ENCODE measurements at regions not wholly inside any gene's neighbourhood (a gene's known extent, or its start where the extent isn't known, plus 50 kb on each side); places are given as distances from the start of the nearest gene placed in this dataset.

DNA sequence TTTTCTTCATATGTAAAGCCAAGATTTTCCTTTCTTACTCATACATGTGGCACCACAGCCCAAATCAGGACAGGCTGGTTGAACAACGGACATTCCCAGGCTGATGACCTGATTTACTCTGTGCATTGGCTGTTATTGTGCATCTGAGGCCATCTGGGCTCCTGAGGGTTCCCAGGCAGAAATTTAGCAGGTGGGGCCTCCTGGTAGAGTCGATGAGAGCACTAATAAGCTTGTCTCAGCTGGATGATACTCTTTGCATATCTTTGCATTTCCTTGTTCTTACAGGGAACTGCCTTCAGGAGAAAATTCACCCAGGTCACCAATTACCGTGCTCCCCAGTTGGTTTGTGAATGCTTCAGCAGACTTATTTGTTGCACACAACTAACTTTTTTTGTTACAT lies 605.1 kb downstream of the ELAVL2 start:
- H3K36me3 Mint-ChIP-seq: no peaks in the 10 kb centered on the region
- H3K9me3 Mint-ChIP-seq: no peaks in the 10 kb centered on the region

DNA sequence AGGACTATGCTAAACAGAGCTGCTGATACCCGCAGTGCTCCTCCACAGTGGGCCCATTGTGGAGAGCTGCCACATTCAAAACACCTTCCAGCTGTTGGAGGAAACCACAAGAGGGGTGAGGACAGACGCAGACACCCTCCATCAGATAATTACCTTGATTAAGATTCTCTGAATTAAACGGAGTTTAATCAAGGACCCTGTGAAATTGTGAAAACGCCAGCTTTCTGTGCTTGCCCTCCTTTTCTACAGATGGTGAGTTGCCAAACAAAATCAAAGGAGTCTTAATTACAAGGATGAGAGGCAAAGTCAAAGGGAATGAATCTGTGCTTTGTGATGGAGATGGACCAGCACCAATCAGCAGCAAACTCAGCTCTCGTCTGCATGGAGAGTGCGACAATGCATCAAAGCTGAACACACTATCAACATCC lies 596.1 kb downstream of the ELAVL2 start:
- Mint-ChIP-seq H3K4me3 (no peak overlapping the region), H3K36me3 (no peaks in the 10 kb centered on the region), H3K27me3 (no peaks in the 10 kb centered on the region), H3K4me1 (ENCODE audit: unreplicated experiment) (no peaks in the 10 kb centered on the region), H3K9me3 (no peaks in the 10 kb centered on the region), H3K27ac (no peak overlapping the region)
- TF ChIP-seq, protein P1, sequence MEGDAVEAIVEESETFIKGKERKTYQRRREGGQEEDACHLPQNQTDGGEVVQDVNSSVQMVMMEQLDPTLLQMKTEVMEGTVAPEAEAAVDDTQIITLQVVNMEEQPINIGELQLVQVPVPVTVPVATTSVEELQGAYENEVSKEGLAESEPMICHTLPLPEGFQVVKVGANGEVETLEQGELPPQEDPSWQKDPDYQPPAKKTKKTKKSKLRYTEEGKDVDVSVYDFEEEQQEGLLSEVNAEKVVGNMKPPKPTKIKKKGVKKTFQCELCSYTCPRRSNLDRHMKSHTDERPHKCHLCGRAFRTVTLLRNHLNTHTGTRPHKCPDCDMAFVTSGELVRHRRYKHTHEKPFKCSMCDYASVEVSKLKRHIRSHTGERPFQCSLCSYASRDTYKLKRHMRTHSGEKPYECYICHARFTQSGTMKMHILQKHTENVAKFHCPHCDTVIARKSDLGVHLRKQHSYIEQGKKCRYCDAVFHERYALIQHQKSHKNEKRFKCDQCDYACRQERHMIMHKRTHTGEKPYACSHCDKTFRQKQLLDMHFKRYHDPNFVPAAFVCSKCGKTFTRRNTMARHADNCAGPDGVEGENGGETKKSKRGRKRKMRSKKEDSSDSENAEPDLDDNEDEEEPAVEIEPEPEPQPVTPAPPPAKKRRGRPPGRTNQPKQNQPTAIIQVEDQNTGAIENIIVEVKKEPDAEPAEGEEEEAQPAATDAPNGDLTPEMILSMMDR (conservative IDR thresholded peaks at IDR 0.05): no peak
- DNase-seq (ENCODE audit: extremely low spot score, unreplicated experiment): no peak

More for the DNA sequence above, 605.1 kb downstream of the ELAVL2 start:
- DNase-seq (ENCODE audit: extremely low spot score, unreplicated experiment): no peak
- H3K4me3 Mint-ChIP-seq: no peak overlapping the region
- TF ChIP-seq, protein P1 (conservative IDR thresholded peaks at IDR 0.05): no peak
- H3K27me3 Mint-ChIP-seq: no peaks in the 10 kb centered on the region
- H3K4me1 Mint-ChIP-seq (ENCODE audit: unreplicated experiment): no peaks in the 10 kb centered on the region
- H3K27ac Mint-ChIP-seq: no peak overlapping the region

DNA sequence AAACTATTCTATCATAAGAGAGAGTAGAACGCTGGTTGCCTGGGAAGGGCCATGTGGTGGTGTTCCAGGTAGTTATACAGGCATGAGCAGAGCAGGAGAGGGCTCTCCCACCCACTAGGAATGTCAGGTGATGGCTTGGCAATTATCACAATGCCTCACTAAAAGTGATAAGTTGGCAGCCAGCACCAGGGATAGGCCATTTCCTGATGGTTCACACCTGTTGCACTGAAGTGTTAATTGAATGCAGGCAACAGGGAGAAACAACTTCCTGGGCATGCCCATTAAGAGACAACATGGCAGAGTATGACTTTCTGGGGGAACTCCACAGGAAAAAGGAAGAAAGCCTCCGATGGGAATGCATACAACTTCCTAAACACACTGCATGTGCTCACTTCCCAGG lies 593.2 kb downstream of the ELAVL2 start:
- Mint-ChIP-seq H3K27me3 (no peaks in the 10 kb centered on the region), H3K4me3 (no peak overlapping the region), H3K27ac (no peak overlapping the region), H3K4me1 (ENCODE audit: unreplicated experiment) (no peaks in the 10 kb centered on the region), H3K36me3 (no peaks in the 10 kb centered on the region), H3K9me3 (no peaks in the 10 kb centered on the region)
- TF ChIP-seq, protein P1 (conservative IDR thresholded peaks at IDR 0.05): no peak
- DNase-seq (ENCODE audit: extremely low spot score, unreplicated experiment): no peak

DNA sequence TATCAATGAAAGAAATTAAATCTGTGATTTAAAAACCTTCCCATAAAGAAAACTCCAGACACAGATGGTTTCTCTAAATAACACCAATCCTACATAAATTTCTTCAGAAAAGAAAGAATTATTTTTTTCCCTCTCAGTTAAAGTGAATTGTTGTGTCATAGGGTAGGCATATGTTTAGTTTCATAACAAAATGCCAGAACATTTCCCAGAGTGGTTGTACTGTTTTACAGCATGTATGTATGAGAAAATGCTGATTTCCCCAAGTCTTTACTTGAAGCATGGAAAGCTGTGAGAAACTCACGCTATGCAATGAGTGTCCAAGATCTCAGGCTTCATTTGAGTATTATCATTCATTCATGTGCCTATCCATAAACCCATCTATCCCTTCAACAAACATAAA lies 582.5 kb downstream of the ELAVL2 start:
- TF ChIP-seq, protein P1 (conservative IDR thresholded peaks at IDR 0.05): no peak

DNA sequence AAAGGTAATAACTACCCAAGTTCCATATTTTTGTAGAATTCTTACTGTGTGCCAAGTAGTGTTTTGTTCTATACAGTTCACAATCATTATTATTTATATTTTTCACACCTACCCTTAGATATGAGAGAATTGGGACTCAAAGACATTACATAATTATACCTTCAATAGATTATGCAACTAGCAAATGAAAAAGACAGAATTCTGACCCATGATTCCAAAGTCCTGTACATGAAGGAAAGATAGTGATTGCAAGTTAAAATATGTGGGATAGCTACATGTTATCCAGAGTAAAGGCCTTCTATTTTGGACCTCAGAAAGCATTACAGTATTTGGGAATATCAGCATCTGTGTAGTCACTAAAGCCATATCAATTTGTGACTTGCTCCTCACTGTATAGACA lies 581.0 kb downstream of the ELAVL2 start:
- H3K9me3 Mint-ChIP-seq: no peaks in the 10 kb centered on the region
- no peak for DNase-seq (ENCODE audit: extremely low spot score, unreplicated experiment)
- H3K4me3 Mint-ChIP-seq: no peak overlapping the region
- no peaks in the 10 kb centered on the region for H3K27me3 Mint-ChIP-seq
- H3K27ac Mint-ChIP-seq: no peak overlapping the region
- H3K4me1 Mint-ChIP-seq (ENCODE audit: unreplicated experiment): no peaks in the 10 kb centered on the region
- TF ChIP-seq, protein P1 (conservative IDR thresholded peaks at IDR 0.05): no peak
- no peaks in the 10 kb centered on the region for H3K36me3 Mint-ChIP-seq

More for the DNA sequence above, 582.5 kb downstream of the ELAVL2 start:
- no peaks in the 10 kb centered on the region for H3K36me3 Mint-ChIP-seq
- no peak overlapping the region for H3K27ac Mint-ChIP-seq
- no peaks in the 10 kb centered on the region for H3K4me1 Mint-ChIP-seq (ENCODE audit: unreplicated experiment)
- no peak overlapping the region for H3K4me3 Mint-ChIP-seq
- no peaks in the 10 kb centered on the region for H3K9me3 Mint-ChIP-seq
- H3K27me3 Mint-ChIP-seq: no peaks in the 10 kb centered on the region
- no peak for DNase-seq (ENCODE audit: extremely low spot score, unreplicated experiment)

Data from type B pancreatic cell (in vitro differentiated cells).